Neural progenitor cell (in vitro differentiated cells): ENCODE measurements at regions not wholly inside any gene's neighbourhood (a gene's known extent, or its start where the extent isn't known, plus 50 kb on each side); places are given as distances from the start of the nearest gene placed in this dataset.

ENCODE experiments used
- DNase-seq: peaks from one replicate; pipeline ENCODE4 v3.0.0-alpha.2; 2016; ENCODE audit warnings: low spot score
- H2AFZ ChIP-seq: fragments of 200-600 bp; sonication (generic); replicated peaks from 2 replicates; pipeline ENCODE4 v1.6.1; 2016; ENCODE audit warnings: antibody characterized with exemption
- H3F3A ChIP-seq: fragments of 200-600 bp; sonication (generic); 2 replicates; pipeline ENCODE4 v1.6.1; 2016; ENCODE audit warnings: antibody characterized with exemption, low read depth
- H3K27ac ChIP-seq: fragments of 200-600 bp; sonication (generic); 2 replicates; pipeline ENCODE4 v1.5.1; 2016; ENCODE audit warnings: mild to moderate bottlenecking
- H3K27me3 ChIP-seq: fragments of 200-600 bp; sonication (generic); 2 replicates; pipeline ENCODE4 v1.6.1; 2016; ENCODE audit warnings: mild to moderate bottlenecking, moderate library complexity
- H3K36me3 ChIP-seq: fragments of 200-600 bp; sonication (generic); 2 replicates; pipeline ENCODE4 v1.5.1; 2016
- H3K4me1 ChIP-seq: fragments of 200-600 bp; sonication (generic); 2 replicates; pipeline ENCODE4 v1.6.1; 2016; ENCODE audit warnings: mixed run types
- H3K4me2 ChIP-seq: fragments of 200-600 bp; sonication (generic); 2 replicates; pipeline ENCODE4 v1.6.1; 2016
- H3K4me3 ChIP-seq: fragments of 200-600 bp; sonication (generic); 2 replicates; pipeline ENCODE4 v1.5.1; 2016
- H3K79me2 ChIP-seq: fragments of 200-600 bp; sonication (generic); 2 replicates; pipeline ENCODE4 v1.6.1; 2016; ENCODE audit warnings: low read depth
- H3K9ac ChIP-seq: fragments of 200-600 bp; sonication (generic); 2 replicates; pipeline ENCODE4 v1.6.1; 2016
- H3K9me3 ChIP-seq: fragments of 200-600 bp; sonication (generic); 2 replicates; pipeline ENCODE4 v1.5.1; 2016; ENCODE audit warnings: low read depth
- H4K20me1 ChIP-seq: fragments of 200-600 bp; sonication (generic); 2 replicates; pipeline ENCODE4 v1.6.1; 2016; ENCODE audit warnings: low read depth
- H3K27ac Mint-ChIP-seq: 3 replicates; pipeline ENCODE4 v1.8.0; 2021; ENCODE audit warnings: mixed read lengths
- H3K27me3 Mint-ChIP-seq: 2 replicates; pipeline ENCODE4 v1.8.0; 2022; ENCODE audit warnings: low read depth, mild to moderate bottlenecking, inconsistent platforms, moderate library complexity, mixed read lengths; ENCODE audit not compliant: insufficient read depth
- H3K36me3 Mint-ChIP-seq: 3 replicates; pipeline ENCODE4 v1.8.0; 2021; ENCODE audit warnings: mixed read lengths
- H3K4me1 Mint-ChIP-seq: 3 replicates; pipeline ENCODE4 v1.8.0; 2021; ENCODE audit warnings: mixed read lengths
- H3K4me3 Mint-ChIP-seq: 3 replicates; pipeline ENCODE4 v1.8.0; 2021; ENCODE audit warnings: mild to moderate bottlenecking, moderate library complexity, mixed read lengths
- H3K9me3 Mint-ChIP-seq: 3 replicates; pipeline ENCODE4 v1.8.0; 2020; ENCODE audit warnings: mixed read lengths
- EZH2 ChIP-seq: fragments of 200-600 bp; sonication (generic); IDR thresholded peaks from 2 replicates; pipeline ENCODE4 v1.6.1; 2017; ENCODE audit warnings: antibody characterized with exemption, mild to moderate bottlenecking, moderate library complexity
- EZH2phosphoT487 ChIP-seq: fragments of 200-600 bp; sonication (generic); IDR thresholded peaks from 2 replicates; pipeline ENCODE4 v1.6.1; 2017; ENCODE audit warnings: antibody characterized with exemption
- TF ChIP-seq, protein P1 (sequence below): fragments of 200-600 bp; sonication (generic); IDR thresholded peaks from 2 replicates; pipeline ENCODE4 v1.5.1; 2017; ENCODE audit warnings: antibody characterized with exemption, mild to moderate bottlenecking

- Histone ChIP-seq H3K4me2 (no peak overlapping the region), H3K9ac (no peak overlapping the region), H3K36me3 (no peaks in the 10 kb centered on the region), H2AFZ (no peak overlapping the region), H3F3A (no peaks in the 10 kb centered on the region), H4K20me1 (no peaks in the 10 kb centered on the region), H3K9me3 (no peaks in the 10 kb centered on the region), H3K4me3 (no peak overlapping the region), H3K4me1 (no peaks in the 10 kb centered on the region), H3K27me3 (no peaks in the 10 kb centered on the region), H3K27ac (no peak overlapping the region), H3K79me2 (no peaks in the 10 kb centered on the region)
- TF ChIP-seq, protein P1, sequence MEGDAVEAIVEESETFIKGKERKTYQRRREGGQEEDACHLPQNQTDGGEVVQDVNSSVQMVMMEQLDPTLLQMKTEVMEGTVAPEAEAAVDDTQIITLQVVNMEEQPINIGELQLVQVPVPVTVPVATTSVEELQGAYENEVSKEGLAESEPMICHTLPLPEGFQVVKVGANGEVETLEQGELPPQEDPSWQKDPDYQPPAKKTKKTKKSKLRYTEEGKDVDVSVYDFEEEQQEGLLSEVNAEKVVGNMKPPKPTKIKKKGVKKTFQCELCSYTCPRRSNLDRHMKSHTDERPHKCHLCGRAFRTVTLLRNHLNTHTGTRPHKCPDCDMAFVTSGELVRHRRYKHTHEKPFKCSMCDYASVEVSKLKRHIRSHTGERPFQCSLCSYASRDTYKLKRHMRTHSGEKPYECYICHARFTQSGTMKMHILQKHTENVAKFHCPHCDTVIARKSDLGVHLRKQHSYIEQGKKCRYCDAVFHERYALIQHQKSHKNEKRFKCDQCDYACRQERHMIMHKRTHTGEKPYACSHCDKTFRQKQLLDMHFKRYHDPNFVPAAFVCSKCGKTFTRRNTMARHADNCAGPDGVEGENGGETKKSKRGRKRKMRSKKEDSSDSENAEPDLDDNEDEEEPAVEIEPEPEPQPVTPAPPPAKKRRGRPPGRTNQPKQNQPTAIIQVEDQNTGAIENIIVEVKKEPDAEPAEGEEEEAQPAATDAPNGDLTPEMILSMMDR, result no peak
- no peak for TF ChIP-seq EZH2phosphoT487
- no peak for TF ChIP-seq EZH2
- Mint-ChIP-seq H3K27ac (no peak overlapping the region), H3K4me3 (no peak overlapping the region), H3K27me3 (no peaks in the 10 kb centered on the region), H3K9me3 (no peaks in the 10 kb centered on the region), H3K36me3 (no peaks in the 10 kb centered on the region), H3K4me1 (peaks cover 6% of the 10 kb centered on the region)
- DNase-seq, result no peak
These were observed 90.2 kb upstream of the RUNX1 start for GRCh38 chr21:35139382-35139715.

DNA sequence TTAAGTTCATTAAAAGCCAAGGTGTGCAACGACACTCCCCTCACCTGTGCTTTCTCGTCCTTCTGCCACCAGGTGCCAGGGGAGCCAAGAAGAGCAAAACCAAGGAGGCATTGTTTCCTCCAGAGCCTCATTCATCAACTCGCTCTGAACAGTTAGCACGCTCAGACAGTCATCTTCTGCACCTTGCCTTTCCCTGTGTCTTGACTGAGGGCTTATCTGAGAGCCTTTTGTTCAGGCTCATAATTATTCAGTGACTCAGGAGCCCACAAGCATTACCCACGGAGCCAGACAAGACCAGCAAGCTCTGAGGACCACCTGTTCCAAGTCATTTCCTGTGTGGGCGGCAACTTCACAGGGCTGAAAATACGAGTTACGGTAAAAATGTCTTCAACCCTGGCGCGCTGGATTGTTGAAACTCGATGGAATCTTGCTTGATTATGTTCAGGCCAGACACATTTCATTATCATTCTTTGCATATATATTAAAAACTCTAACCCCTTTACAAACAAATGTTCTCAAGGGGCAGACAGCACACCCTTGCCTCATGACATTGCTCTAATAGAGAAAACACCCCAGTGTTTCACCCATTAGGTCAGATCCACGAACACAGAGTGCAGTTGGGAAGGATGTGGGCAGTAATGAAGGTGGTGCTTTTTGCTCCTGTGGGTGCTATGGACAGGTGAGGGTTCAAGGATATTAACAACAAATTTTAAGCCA lies 89.7 kb upstream of the RUNX1 start:
- Histone ChIP-seq H3F3A (no peaks in the 10 kb centered on the region), H3K4me3 (no peak overlapping the region), H3K4me1 (no peaks in the 10 kb centered on the region), H3K79me2 (no peaks in the 10 kb centered on the region), H3K27ac (no peak overlapping the region), H3K9me3 (no peaks in the 10 kb centered on the region), H2AFZ (no peak overlapping the region), H4K20me1 (no peaks in the 10 kb centered on the region), H3K27me3 (no peaks in the 10 kb centered on the region), H3K9ac (no peak overlapping the region), H3K36me3 (no peaks in the 10 kb centered on the region), H3K4me2 (no peak overlapping the region)
- Mint-ChIP-seq H3K4me1 (peaks cover 6% of the 10 kb centered on the region), H3K27ac (no peak overlapping the region), H3K27me3 (no peaks in the 10 kb centered on the region), H3K9me3 (no peaks in the 10 kb centered on the region), H3K36me3 (no peaks in the 10 kb centered on the region), H3K4me3 (no peak overlapping the region)
- TF ChIP-seq EZH2, result no peak
- TF ChIP-seq, protein P1, result no peak
- TF ChIP-seq EZH2phosphoT487, result no peak
- no peak for DNase-seq

GRCh38 chr21:35136586-35137219 lies 87.6 kb upstream of the RUNX1 start:
- TF ChIP-seq EZH2 (no peak), EZH2phosphoT487 (no peak)
- TF ChIP-seq, protein P1, result no peak
- H3K4me3 Mint-ChIP-seq, result no peak overlapping the region
- H3K9me3 ChIP-seq, result no peaks in the 10 kb centered on the region
- H2AFZ ChIP-seq, result peak overlapping the region; percentile 42
- H3K27ac ChIP-seq, result no peak overlapping the region
- no peaks in the 10 kb centered on the region for H3K36me3 Mint-ChIP-seq
- peaks cover 2% of the 10 kb centered on the region for H3K9me3 Mint-ChIP-seq
- H3K4me1 ChIP-seq, result no peaks in the 10 kb centered on the region
- H3K4me2 ChIP-seq, result no peak overlapping the region
- H3K9ac ChIP-seq, result no peak overlapping the region
- no peaks in the 10 kb centered on the region for H3K27me3 Mint-ChIP-seq
- H3F3A ChIP-seq, result no peaks in the 10 kb centered on the region
- DNase-seq, result no peak
- H3K27ac Mint-ChIP-seq, result peak overlapping the region; percentile 46
- no peaks in the 10 kb centered on the region for H4K20me1 ChIP-seq
- no peaks in the 10 kb centered on the region for H3K27me3 ChIP-seq
- no peak overlapping the region for H3K4me3 ChIP-seq
- peaks cover 6% of the 10 kb centered on the region for H3K4me1 Mint-ChIP-seq
- H3K36me3 ChIP-seq, result no peaks in the 10 kb centered on the region
- H3K79me2 ChIP-seq, result no peaks in the 10 kb centered on the region
